ENCODE measurements at regions not wholly inside any gene's neighbourhood (a gene's known extent, or its start where the extent isn't known, plus 50 kb on each side); places are given as distances from the start of the nearest gene placed in this dataset.
"Not testable (repeated sequence)": the region's sequence is repeated elsewhere in the genome, so short reads cannot be mapped to it uniquely, and the experiment has no call there.

DNA sequence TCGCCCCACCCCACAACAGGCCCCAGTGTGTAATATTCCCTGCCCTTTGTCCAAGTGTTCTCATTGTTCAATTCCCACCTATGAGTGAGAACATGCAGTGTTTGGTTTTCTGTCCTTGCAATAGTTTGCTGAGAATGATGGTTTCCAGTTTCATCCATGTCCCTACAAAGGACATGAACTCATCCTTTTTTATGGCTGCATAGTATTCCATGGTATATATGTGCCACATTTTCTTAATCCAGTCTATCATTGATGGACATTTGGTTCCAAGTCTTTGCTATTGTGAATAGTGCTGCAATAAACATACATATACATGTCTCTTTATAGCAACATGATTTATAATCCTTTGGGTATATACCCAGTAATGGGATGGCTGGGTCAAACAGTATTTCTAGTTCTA lies 132.7 kb downstream of the SNX10 start:
- not testable (repeated sequence) for DNase-seq (ENCODE audit: low spot score)

DNA sequence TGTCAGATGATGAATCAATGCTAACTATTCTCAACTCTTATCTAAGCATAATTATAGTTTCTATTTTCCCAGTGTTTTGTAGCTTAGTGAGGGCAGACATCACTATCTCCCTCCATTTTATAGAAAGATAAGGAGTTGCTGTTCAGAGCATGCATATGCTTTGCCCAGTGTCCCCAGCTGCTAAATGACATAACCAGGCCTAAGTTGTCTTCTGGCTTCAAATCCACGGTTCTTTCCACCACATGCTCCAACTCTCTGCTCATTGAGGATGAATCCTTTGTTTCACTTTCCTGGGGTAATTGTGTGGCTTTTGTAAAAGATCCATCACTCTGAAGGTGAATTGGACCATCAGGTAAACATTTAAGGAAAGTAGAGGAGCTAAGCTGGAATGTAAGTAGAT lies 134.0 kb downstream of the SNX10 start:
- no peak for DNase-seq (ENCODE audit: low spot score)

DNA sequence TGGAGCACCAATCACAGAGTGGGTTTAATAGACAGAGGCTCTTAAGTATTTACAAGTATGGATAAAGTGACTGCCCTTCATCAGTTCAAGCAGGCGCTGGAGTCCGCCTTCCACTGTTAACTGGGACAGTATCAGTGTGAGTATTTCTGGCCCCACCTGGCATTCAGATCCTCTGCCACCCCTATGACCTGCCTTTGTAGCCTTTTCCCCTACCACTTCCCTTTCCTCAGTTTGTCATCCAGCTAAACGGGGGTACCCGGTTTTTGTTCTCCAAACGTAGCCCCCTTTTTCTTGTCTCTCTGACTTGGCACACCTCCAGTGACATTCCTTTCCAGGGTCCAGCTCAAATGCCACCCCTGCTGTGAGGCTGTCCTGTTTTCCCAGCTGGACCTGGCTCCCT lies 134.4 kb downstream of the SNX10 start:
- no peak for DNase-seq (ENCODE audit: low spot score)

DNA sequence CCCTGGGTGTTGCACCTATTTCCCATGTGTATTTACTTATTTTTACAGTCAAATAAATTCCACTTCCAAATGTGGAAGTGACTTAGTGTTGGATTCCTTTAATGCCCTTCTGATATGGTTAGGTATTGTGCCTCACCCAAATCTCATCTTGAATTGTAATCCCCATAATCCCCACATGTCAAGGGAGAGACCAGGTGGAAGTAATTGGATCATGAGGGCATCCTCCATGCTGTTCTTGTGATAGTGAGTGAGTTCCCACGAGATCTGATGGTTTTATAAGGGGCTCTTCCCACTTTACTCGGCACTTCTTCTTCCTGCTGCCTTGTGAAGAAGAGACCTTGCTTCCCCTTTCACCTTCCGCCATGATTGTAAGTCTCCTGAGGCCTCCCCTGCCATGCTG lies 136.9 kb downstream of the SNX10 start:
- DNase-seq (ENCODE audit: low spot score) = no peak

DNA sequence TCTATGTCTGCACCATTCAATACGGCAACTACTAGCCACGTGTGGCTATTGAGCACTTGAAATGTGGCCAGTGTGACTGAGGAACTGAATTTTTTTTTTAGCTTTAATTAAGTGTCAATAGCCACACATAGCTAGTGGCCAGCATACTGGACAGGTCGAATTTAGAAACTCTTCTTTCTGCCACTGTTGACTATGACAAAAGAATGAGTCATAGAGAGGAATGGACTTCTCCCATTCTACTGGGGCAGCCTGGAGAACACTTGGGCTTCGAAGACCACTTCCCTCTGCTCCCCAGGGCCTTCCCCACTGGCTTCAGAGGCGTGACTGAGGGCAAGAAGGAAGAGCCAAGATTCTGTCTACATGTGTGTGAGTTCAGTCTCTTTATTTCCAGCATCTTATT lies 137.5 kb downstream of the SNX10 start:
- no peak for DNase-seq (ENCODE audit: low spot score)

DNA sequence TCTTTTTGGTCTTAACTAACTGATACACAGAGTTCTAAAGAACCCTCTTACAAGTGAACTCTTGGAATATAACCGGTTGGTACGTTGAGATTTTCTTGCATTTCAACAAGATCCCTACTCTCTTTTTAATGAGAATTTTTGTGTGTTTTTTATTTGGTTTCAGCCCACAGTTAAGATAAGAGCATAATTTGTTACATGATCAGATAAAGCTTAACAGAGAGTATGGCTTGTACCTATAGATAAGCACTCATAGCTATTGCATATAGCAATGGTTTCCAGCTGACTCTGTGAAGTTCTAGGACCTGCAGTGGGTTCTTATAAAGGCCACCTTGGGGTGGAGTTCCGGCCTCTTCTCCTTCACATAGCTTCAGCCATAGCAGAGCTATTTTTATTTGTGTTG lies 143.3 kb downstream of the SNX10 start:
- no peak for DNase-seq (ENCODE audit: low spot score)

DNA sequence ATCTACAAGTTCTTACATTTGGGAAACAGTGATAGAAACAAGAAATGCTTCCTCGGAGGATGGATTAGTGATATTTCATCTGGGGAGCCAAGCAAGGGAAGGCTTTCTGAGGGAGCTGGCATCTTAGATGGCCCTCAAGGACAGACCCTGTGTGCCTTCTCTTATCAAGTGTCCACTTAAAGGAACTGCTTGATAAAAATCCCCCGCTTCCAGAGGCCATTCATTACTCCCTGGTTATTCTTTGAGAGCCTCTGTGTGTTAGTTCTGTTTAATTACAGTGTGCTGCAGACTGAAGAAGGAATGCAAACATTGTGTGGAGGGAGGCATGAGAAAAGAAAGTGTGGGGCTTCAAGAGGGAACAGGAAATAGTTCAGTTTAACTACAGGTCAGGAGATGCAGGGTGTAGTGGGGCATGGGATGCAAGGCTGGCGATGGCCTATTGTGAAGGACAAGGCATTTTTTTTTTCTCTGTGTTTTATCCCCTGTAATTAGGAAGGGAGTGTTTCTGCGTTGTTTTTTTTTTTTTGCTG lies 145.4 kb downstream of the SNX10 start:
- no peak for DNase-seq (ENCODE audit: low spot score)

DNA sequence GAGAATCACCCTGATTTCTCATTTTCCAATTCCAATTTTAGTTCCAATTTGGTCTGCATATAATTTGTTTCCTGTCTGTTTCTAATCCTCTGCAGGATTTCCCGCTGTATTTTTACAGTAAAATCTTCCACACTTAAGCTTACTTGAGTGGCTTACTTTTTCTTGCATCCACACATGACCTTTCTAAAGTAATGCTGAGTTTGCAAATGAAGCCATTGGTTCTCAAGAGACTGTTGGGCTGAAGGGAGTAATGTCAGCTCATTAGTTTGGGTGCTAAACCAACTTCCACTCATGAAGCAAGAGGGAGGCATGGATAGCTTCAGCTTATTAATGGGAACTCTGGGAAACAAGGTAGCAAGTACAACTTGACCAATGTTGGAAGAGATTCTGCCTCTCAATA lies 146.4 kb downstream of the SNX10 start:
- no peak for DNase-seq (ENCODE audit: low spot score)

DNA sequence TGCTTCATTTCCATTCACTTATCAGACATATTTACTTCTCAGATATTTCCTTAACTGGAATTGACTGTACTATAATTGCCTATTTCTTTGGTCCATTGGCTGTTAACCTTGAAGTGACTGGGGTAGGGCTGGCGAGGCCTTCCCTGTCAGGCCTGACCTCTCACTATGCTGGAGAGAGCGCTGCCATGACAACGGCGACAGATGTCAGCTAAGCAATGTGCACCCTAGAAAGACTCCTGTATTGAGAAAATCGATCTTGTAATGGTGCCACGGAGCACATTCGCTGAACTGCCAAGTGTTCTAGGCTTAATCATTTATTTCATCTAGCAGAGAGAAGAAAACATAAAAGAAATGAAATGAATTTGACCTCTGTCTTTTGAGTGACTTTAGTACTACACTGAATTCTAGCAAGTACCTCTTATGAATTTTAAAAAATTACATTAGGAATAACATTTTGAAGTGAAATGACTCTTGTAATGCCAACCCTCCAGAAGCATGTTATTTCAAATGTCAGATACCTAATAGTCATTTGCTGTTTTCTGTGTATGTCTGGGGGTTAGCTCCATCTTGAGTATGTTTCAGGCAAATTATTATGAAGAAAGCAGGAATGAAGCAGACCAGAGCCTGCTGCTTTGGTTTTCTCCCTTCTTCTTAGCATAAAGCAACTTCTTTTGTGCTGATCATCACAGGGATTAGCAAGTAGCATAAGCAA lies 148.0 kb downstream of the SNX10 start:
- DNase-seq (ENCODE audit: low spot score) = no peak

DNA sequence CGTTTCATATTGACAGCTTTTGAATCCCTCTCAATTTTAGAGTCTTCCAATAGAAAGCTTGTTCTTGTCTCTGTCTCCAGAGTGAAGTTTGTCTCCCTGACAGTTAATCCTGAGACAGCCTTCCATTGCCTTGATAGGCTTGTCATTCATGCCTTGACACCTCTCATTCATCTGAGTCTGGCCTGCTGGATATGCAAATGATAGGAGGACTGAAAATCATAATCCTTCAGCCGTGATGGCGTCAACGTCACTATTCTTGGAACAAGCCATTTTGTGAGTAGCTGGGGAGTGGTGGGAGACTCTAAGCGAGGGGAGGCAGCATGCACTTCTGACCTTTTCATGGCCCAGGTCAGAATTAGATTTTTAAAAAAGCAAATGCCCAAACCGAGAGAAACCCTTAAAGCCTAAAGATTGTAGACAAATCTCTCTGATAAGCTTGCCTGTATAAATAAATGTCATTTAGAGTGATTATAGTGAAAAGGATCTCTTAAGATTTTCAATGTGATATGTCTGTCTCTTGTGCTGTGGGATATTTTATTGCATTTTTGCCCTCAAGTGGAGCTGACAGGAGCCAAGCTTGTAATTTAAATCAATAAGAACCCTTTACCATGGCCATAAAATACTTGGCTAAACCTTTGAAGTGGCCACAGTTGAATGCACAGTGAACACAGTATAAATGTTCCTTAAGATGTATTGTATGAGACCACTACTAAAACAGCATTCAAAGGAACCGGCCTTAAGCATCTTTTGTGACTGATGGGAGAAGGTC lies 148.8 kb downstream of the SNX10 start:
- no peak for DNase-seq (ENCODE audit: low spot score)

DNA sequence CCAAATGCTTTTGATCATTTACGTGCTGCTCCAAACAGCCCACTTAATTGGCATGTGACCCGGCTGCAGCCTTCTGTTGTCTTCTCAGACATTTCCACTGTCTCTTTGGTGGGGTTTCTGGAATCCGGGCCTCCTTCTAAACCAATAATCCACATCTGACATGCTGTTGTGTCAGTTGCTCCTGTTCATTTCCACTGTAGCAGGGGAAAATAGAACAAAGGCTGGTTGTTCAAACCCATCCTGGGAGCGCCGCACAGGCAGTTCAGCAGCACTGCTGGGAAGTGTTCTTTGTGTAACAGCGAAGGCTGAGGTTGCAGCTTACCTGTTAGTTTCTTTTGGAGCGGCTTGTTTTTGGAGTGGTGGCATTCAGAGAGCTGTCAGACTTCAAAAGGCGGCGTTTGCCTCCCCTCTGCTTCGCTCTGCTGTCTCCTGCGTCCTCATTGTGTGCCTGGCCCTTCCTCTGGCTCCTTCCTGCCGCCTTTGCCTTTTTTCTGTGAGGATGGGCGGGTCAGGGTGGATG lies 149.4 kb downstream of the SNX10 start:
- peak; percentile 33 for DNase-seq (ENCODE audit: low spot score)

DNA sequence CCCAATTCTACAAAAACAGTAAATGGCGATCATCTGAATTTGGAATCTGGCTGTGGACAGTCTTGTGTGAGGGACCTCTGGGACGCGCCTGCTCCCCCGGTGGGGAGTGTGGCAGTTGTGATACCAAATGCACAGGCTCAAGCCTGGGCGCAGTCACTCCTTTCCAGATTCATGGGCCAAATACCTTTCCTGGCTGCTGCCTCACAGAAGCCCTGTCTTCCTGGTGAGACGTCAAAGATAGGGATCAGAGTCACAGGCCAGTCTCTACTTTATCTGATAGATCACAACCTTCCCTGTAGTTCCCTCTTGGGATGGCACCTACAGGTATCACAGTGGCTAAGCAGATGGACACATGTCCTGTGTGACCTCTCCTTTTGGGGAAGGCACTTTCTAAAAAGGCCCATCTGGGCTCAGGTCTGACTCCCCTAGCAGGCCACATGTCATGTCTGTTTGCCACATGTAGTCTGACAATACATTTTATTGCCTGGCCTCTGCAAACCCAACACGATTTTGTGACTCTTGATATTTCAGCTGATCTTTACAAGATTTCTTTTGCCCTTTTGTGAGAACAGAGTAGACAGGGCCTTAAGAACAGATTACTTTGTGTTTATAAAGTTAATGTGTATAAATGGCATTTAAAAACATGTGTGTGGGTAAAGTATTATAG lies 150.1 kb downstream of the SNX10 start:
- no peak for DNase-seq (ENCODE audit: low spot score)

DNA sequence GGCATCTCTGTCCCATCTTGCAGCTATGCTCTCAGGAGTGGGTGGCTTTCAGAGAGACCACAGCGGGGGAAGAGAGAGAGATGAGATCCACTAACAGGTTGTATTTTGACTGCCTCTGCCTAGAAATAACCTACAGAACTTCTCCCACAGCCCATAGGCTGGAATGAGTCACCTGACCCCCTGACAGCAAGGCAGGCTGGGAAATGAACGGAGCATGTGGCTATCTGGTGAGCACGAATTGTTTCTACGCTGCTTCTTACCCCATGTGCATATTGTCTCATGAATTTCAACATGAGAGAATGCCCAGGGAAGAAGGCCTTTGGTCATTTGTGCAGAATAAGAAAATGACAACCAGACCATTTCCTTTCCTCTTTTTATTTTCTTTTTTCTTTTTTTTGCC lies 151.3 kb downstream of the SNX10 start:
- no peak for DNase-seq (ENCODE audit: low spot score)

DNA sequence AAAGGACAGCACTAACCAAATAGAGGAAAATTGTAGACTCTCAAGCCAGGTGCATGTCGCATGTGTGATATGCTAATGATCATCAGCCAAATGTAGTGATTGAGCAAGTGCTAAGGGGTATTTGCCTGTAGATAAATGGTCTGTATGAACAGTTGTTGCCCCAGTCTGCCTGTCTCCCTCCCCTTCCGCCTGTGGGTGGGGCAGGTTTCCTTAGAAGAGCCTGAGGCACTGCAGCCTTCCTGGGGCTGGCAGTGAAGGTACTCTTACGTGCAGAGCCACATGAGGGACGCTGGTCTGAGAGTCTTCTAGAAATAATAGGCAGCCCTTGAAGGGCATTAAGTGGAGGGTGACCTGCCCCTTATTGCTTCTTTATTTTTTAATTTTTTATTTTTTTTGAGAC lies 152.1 kb downstream of the SNX10 start:
- no peak for DNase-seq (ENCODE audit: low spot score)

DNA sequence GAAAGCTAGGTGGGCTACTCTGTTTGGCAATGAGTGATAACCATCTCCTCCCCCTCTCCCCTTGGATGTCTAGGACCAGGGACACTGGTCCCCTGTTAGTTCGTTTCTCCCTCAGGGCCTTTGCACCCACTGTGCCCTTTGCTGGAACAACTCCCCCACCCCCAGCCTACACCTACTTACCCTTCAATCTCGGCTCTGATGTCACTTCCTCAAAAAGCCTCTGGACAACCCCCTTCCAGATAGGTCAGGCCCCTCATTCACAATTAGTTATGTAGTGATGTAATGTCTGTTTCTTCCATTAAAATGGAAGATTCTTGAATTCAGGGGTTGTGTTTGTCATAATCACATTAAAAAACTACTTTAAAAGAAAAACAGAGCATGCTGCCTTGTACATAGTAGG lies 152.9 kb downstream of the SNX10 start:
- no peak for DNase-seq (ENCODE audit: low spot score)

DNA sequence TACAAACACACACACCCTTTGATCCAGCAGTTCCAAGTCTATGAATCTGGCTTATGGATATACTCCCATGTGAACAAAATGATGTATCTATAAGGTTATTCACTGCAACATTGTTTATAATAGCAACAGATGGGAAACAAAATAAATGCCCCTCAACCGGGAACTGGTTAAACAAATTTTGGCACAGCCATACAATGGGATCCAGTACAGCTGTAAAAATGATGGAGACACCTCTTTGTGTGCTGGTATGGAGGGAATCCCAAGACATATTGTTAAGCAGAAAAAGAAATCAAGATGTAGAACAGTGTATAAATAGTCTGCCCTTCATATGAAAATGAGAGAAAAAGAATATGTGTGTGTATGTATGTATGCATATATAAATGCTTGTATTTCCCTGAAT lies 155.5 kb downstream of the SNX10 start:
- no peak for DNase-seq (ENCODE audit: low spot score)

DNA sequence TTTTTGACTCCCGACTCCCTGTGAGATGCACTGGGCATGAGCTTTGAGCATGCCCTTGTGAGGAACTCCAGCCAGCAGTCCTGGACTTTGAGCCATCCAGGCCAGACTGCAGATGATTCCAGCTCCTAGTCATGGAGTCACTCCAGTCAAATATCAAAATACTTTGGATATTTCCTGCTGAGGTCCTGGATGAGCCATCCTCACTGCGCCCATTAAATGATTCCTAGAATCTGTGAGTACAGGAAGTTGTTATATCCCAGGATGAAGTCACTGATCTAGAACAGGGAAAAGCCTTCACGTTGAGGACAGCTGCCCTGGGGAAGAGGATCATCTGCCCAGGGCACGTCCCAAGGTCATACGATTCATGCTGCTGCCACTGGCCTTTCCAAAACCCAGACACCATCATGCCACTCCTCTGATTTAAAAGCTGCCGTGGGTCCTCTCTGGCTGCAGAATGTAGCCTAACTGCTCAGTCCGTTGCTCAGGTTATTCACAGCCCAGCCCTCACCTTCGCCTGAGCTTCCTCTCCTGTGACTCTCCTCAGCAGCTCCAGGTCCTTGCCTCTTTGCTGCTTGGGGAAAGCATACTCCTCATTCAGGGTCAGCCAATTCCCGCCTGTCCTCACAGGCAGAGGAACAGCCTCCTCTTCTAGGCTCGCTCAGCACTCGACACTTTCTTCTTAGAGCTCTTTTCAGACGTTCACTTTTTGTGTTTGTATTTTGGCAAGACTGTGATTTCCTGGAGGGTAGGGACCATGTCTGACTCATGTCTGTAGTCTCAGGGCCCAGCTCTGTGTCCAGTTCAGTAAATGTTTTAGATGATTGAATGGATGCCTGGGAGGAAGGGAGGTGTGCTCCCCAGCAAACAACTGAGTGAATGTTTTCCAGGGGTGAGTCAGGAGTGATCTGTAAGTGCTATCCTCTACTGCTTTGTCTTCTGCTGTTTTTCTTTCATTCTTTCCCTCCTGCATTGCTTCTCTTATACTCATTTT lies 157.8 kb downstream of the SNX10 start:
- DNase-seq (ENCODE audit: low spot score) = no peak

DNA sequence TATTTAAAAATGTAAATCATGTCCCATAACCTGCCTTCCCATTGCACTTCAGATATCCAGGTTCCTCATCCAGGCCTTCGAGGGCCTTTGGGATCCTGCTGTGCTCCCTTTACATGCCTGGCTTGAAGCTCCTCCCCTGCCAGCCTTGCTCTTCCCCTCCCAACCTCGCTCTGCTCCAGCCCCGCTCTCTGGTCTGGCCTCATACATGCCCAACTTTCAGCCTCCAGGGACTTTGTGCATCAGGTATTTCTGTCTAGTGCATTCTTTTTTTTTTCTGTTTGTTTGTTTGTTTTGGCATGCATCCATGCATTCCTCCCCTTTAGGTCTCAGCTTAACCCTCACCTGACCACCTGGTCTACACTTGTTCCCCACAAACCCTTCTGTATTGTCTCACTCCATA lies 160.3 kb downstream of the SNX10 start:
- no peak for DNase-seq (ENCODE audit: low spot score)

DNA sequence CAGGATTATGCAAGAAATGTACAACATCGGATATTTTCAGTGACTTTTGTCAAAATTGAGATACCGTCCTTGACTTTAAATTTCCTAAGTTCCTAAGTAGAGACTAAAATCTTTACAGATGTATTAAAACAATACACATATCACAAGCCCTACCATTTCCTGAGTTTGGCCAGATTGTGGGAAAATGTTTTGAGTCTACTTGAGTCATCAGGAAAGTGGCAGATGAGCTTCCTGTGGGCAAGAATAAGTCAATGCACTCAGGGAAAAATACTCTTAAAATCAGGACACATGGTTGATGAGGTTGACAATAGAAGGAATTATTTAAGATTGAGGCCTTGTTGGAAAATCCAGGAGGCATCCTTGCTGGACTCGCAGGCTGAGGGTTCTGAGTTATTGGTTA lies 162.5 kb downstream of the SNX10 start:
- no peak for DNase-seq (ENCODE audit: low spot score)

DNA sequence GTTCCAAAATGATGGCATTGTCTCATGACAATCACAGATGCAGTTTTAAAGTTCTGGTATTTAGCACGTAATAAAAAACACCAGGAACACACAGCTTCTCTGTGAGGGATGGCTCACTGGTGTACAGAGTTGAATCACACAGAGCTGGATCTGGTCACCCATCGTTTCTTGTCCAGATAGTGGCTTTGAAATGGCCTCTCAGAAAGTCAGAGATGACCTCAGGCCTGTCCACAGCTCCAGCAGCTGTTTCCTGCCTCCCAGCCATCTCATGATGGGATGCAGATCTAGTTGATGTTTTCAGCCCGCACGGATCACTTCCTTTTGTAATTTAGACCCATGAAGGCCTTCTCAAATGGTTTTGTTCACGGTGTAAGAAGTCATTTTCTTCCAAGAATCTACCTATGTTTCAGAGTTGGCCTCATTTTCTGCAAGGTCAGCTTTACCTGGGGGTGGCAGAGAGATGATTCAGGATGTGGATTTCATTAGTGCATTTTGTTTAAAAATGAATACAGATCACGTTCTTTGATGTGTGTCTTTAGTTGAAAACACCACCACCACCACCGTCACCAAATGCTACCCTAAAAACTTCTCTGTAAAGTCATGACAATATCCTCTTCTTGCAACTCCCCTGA lies 166.2 kb downstream of the SNX10 start:
- DNase-seq (ENCODE audit: low spot score) = no peak

All from globus pallidus (tissue), 1 donor.